Cardiac muscle cell (in vitro differentiated cells and primary cell): ENCODE measurements at regions not wholly inside any gene's neighbourhood (a gene's known extent, or its start where the extent isn't known, plus 50 kb on each side); places are given as distances from the start of the nearest gene placed in this dataset.
"Not testable (repeated sequence)": the region's sequence is repeated elsewhere in the genome, so short reads cannot be mapped to it uniquely, and the experiment has no call there.

ENCODE experiments used
- DNase-seq, 2 donors: peaks; one replicate each; pipeline versions ENCODE4 v3.0.0 to v3.0.0-alpha.2; 2010 to 2017; ENCODE audit warnings: low read depth in 1 of 2, low spot score in 1 of 2
- H3K27ac ChIP-seq: fragments of 200-600 bp; sonication (generic); 2 replicates; pipeline ENCODE4 v1.5.1; 2016
- H3K27me3 ChIP-seq: fragments of 200-600 bp; sonication (generic); 2 replicates; pipeline ENCODE4 v1.6.0; 2016; ENCODE audit warnings: control low read depth
- H3K36me3 ChIP-seq: fragments of 200-600 bp; sonication (generic); 2 replicates; pipeline ENCODE4 v1.5.1; 2016; ENCODE audit warnings: control low read depth
- H3K4me1 ChIP-seq: fragments of 200-600 bp; sonication (generic); 2 replicates; pipeline ENCODE4 v1.8.1; 2017; ENCODE audit warnings: low read depth, mild to moderate bottlenecking, mixed run types
- H3K4me3 ChIP-seq: fragments of 200-600 bp; sonication (generic); 2 replicates; pipeline ENCODE4 v1.5.1; 2016; ENCODE audit warnings: mild to moderate bottlenecking
- H3K9me3 ChIP-seq: fragments of 200-600 bp; sonication (generic); 2 replicates; pipeline ENCODE4 v1.5.1; 2017; ENCODE audit warnings: low read depth, mild to moderate bottlenecking, control low read depth
- CTCF ChIP-seq: IDR thresholded peaks from 2 replicates; pipeline ENCODE4 v1.5.1; 2012; ENCODE audit warnings: low read depth, mild to moderate bottlenecking, low read length

GRCh38 chr9:88917375-88917774 is 73.9 kb upstream of the S1PR3 start:
- DNase-seq, result no peak
- no peak for TF ChIP-seq CTCF
- Histone ChIP-seq H3K27ac (no peak overlapping the region), H3K4me3 (no peak overlapping the region), H3K4me1 (no peaks in the 10 kb centered on the region), H3K9me3 (no peaks in the 10 kb centered on the region), H3K27me3 (no peaks in the 10 kb centered on the region), H3K36me3 (no peaks in the 10 kb centered on the region)

GRCh38 chr9:88918537-88918936 is 72.7 kb upstream of the S1PR3 start:
- not testable (repeated sequence) for H3K36me3 ChIP-seq, H3K27ac ChIP-seq, H3K4me3 ChIP-seq, H3K9me3 ChIP-seq, H3K27me3 ChIP-seq, H3K4me1 ChIP-seq, DNase-seq

- no peak for DNase-seq
Measured at GRCh38 chr9:88920645-88921044, 70.6 kb upstream of the S1PR3 start.

GRCh38 chr9:88922091-88922490 is 69.2 kb upstream of the S1PR3 start:
- no peaks in the 10 kb centered on the region for H3K4me1 ChIP-seq
- H3K9me3 ChIP-seq, result no peaks in the 10 kb centered on the region
- no peak overlapping the region for H3K4me3 ChIP-seq
- no peak for TF ChIP-seq CTCF
- H3K27me3 ChIP-seq, result no peaks in the 10 kb centered on the region
- no peaks in the 10 kb centered on the region for H3K36me3 ChIP-seq
- no peak overlapping the region for H3K27ac ChIP-seq
- no peak for DNase-seq

More at GRCh38 chr9:88920645-88921044, 70.6 kb upstream of the S1PR3 start:
- Histone ChIP-seq H3K9me3 (no peaks in the 10 kb centered on the region), H3K36me3 (no peaks in the 10 kb centered on the region), H3K27me3 (no peaks in the 10 kb centered on the region), H3K4me1 (no peaks in the 10 kb centered on the region), H3K27ac (no peak overlapping the region), H3K4me3 (no peak overlapping the region)
- TF ChIP-seq CTCF, result no peak

- H3K4me3 ChIP-seq, result no peak overlapping the region
- H3K36me3 ChIP-seq, result no peaks in the 10 kb centered on the region
- H3K27me3 ChIP-seq, result no peaks in the 10 kb centered on the region
- no peaks in the 10 kb centered on the region for H3K9me3 ChIP-seq
- no peak for DNase-seq
- H3K27ac ChIP-seq, result no peak overlapping the region
- H3K4me1 ChIP-seq, result no peaks in the 10 kb centered on the region
- TF ChIP-seq CTCF, result no peak
Measured at GRCh38 chr9:88923092-88923491, 68.2 kb upstream of the S1PR3 start.

GRCh38 chr9:88923653-88924288 is 67.5 kb upstream of the S1PR3 start:
- Histone ChIP-seq H3K4me3 (no peak overlapping the region), H3K36me3 (no peaks in the 10 kb centered on the region), H3K27ac (no peak overlapping the region), H3K27me3 (no peaks in the 10 kb centered on the region), H3K9me3 (no peaks in the 10 kb centered on the region), H3K4me1 (no peaks in the 10 kb centered on the region)
- no peak for DNase-seq
- TF ChIP-seq CTCF, result no peak
